22Rv1 (cell line): ENCODE measurements at regions not wholly inside any gene's neighbourhood (a gene's known extent, or its start where the extent isn't known, plus 50 kb on each side); places are given as distances from the start of the nearest gene placed in this dataset.

ENCODE experiments used
- H3K27ac ChIP-seq: fragments of 450-650 bp; 2 replicates; pipeline ENCODE4 v1.5.1; 2017
- ZFX ChIP-seq: fragments of 450-650 bp; IDR thresholded peaks from 2 replicates; pipeline ENCODE4 v1.6.1; 2017; ENCODE audit warnings: antibody characterized with exemption, borderline replicate concordance
- TF ChIP-seq, protein P1 (sequence below): fragments of 450-650 bp; IDR thresholded peaks from 2 replicates; pipeline ENCODE4 v1.5.1; 2017; ENCODE audit warnings: mild to moderate bottlenecking

DNA sequence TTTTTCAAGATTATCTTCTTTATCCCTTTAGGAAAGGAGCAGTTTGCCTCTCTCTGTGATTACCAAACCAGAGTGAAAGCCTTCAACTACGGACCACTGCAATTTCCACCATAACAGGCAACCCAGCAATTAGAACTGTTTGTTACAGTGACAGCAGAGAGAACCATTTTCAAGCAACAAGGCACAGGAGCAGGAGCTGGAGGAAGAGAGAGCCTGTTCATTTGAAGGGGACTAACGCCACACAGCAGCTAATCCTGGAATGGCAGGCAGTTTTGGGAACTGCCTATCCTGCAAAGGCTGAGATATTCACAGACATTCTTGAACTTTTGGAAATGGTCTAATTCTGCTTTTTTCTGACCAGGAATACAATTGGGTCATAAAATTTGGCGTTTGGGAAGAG lies 1541.9 kb upstream of the PIK3C3 start:
- TF ChIP-seq, protein P1, sequence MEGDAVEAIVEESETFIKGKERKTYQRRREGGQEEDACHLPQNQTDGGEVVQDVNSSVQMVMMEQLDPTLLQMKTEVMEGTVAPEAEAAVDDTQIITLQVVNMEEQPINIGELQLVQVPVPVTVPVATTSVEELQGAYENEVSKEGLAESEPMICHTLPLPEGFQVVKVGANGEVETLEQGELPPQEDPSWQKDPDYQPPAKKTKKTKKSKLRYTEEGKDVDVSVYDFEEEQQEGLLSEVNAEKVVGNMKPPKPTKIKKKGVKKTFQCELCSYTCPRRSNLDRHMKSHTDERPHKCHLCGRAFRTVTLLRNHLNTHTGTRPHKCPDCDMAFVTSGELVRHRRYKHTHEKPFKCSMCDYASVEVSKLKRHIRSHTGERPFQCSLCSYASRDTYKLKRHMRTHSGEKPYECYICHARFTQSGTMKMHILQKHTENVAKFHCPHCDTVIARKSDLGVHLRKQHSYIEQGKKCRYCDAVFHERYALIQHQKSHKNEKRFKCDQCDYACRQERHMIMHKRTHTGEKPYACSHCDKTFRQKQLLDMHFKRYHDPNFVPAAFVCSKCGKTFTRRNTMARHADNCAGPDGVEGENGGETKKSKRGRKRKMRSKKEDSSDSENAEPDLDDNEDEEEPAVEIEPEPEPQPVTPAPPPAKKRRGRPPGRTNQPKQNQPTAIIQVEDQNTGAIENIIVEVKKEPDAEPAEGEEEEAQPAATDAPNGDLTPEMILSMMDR = peak; percentile 39
- TF ChIP-seq ZFX = no peak
- no peak overlapping the region for H3K27ac ChIP-seq

DNA sequence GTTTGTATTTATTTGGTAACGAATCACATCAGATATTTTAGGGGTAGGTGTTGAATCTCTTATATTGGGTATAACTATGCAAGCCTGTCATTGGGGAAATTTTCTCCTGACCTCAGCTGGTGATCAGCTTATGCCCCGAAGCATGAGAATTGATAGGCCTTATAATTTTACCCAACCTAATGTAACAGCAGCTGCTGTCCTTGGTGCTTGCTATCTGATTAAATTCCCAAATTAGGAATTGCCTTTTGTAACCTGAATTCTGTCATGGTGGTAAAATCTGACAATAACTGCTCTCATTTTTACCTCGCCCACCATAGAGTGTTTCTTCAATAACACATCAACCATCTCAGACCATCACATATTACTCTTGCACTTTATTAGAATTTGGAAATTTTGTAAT lies 1542.6 kb upstream of the PIK3C3 start:
- no peak for TF ChIP-seq ZFX
- TF ChIP-seq, protein P1 = no peak
- H3K27ac ChIP-seq = no peak overlapping the region

DNA sequence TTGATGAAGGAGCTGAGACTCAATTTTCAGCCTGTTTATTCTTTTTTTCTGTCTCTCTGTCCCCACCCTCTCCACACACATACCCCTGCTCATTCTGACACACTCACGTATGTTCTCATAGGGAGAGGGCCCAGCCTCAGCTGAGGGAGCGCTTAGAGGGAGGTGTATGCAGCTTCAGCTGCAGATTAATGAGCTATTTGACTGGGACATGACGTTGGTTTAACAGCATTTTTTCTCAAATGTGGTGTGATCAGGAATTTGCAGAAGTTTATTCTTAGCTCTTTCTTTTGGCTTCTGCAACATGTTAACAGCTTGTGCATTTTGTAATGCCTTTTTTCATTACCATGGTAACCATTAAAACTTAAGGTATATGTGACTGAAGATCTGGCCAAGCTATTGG lies 1547.1 kb upstream of the PIK3C3 start:
- no peak for TF ChIP-seq ZFX
- TF ChIP-seq, protein P1 = no peak
- no peak overlapping the region for H3K27ac ChIP-seq

GRCh38 chr18:40404284-40404683 lies 1550.8 kb upstream of the PIK3C3 start:
- TF ChIP-seq ZFX = no peak
- TF ChIP-seq, protein P1 = no peak
- H3K27ac ChIP-seq = no peak overlapping the region

GRCh38 chr18:40402052-40402451 lies 1553.0 kb upstream of the PIK3C3 start:
- no peak overlapping the region for H3K27ac ChIP-seq
- no peak for TF ChIP-seq ZFX
- TF ChIP-seq, protein P1 = no peak

GRCh38 chr18:40388121-40388520 lies 1566.9 kb upstream of the PIK3C3 start:
- TF ChIP-seq, protein P1 = no peak
- TF ChIP-seq ZFX = no peak
- H3K27ac ChIP-seq = no peak overlapping the region

- TF ChIP-seq, protein P1 = no peak
- no peak for TF ChIP-seq ZFX
- H3K27ac ChIP-seq = no peak overlapping the region
Observed at GRCh38 chr18:40387130-40387787, 1567.8 kb upstream of the PIK3C3 start.
